ENCODE measurements at regions not wholly inside any gene's neighbourhood (a gene's known extent, or its start where the extent isn't known, plus 50 kb on each side); places are given as distances from the start of the nearest gene placed in this dataset.

DNA sequence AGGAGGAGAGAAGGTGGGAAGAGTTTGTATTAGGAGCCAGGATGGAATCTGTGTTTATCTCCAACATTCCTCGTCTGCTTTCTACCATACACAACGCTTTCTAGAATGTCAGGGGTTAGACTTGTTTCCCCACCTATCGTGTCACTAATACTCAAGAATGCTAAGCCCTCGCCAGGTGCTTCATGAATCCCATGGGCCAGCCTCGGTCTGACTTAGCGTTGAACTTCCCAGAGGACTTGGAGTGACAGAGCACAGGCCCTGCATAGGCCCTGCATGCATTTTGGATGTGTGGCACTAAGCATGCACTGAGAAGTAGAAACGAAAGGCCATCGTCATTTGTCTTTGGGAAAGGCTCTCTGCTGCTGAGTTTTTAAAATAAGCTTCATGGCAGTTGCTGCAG, 328.7 kb downstream of the NSG2 start:
- no peak overlapping the region for H2BK5ac ChIP-seq (ENCODE audit: low read depth, low read length)
- no peaks in the 10 kb centered on the region for H4K20me1 ChIP-seq (replicated peaks in 1 of 2; ENCODE audit: control insufficient read depth in 1 of 2, insufficient read depth in 2 of 2, low read length in 2 of 2)
- WGBS, 2 experiments (ENCODE audit: extremely low coverage in 1 of 2, insufficient coverage in 1 of 2, insufficient read length in 1 of 2, insufficient replicate concordance in 2 of 2, low coverage in 1 of 2, low lambda C conversion rate in 2 of 2, missing lambda C conversion rate in 1 of 2) = 90% methylated on average over 8 of the region's 8 CpGs; no CpG with 5 or more reads in 1 of the 2 experiments
- no peaks in the 10 kb centered on the region for H3K79me2 ChIP-seq (ENCODE audit: control insufficient read depth in 1 of 2, insufficient read depth in 2 of 2, low read length in 2 of 2)
- H2BK20ac ChIP-seq (ENCODE audit: low read length) = no peak overlapping the region
- H3K18ac ChIP-seq (ENCODE audit: extremely low read depth, low read length) = no peak overlapping the region
- no peak overlapping the region for H4K91ac ChIP-seq (replicated peaks; ENCODE audit: insufficient read length, low read length)
- no peaks in the 10 kb centered on the region for H3K4me1 ChIP-seq (replicated peaks in 1 of 4; ENCODE audit: control insufficient read depth in 3 of 4, insufficient read depth in 4 of 4, low read length in 3 of 4)
- no peaks in the 10 kb centered on the region for H3K27me3 ChIP-seq (replicated peaks in 1 of 4; ENCODE audit: control insufficient read depth in 3 of 4, extremely low read depth in 1 of 4, insufficient read depth in 3 of 4, low read length in 3 of 4)
- H3K56ac ChIP-seq (replicated peaks; ENCODE audit: insufficient read length, low read depth, low read length) = no peak overlapping the region
- H3K4ac ChIP-seq (replicated peaks; ENCODE audit: insufficient read length, low read depth, low read length) = no peak overlapping the region
- ChIA-PET CTCF (ENCODE audit: partially characterized antibody) (interaction anchor here (1.1 to 2.1 kb wide), 4 partner anchors 28 to 49 kb away, joined by 3 to 6 read pairs (median 4); no protein-coding TSS in a partner anchor), POLR2A (ENCODE audit: partially characterized antibody) (no interaction called here)
- H4K5ac ChIP-seq (ENCODE audit: insufficient read length, low read depth, low read length) = no peak overlapping the region
- DNase-seq (ENCODE audit: low read depth in 1 of 2, low spot score in 2 of 2) = no peak
- H3K4me2 ChIP-seq (ENCODE audit: insufficient read depth in 1 of 2, low read depth in 2 of 2, low read length in 2 of 2) = no peak overlapping the region
- no peaks in the 10 kb centered on the region for H3K23me2 ChIP-seq (ENCODE audit: low read depth, low read length)
- no peak overlapping the region for H2BK15ac ChIP-seq (ENCODE audit: low read length)
- H3K23ac ChIP-seq (ENCODE audit: insufficient read length) = no peak overlapping the region
- peaks cover 0 to 2% of the 10 kb centered on the region in 2 experiments; a peak in 1 of 4 replicates for H3K9me3 ChIP-seq (ENCODE audit: insufficient read depth in 2 of 2, low read depth in 1 of 2, low read length in 1 of 2)
- H2AFZ ChIP-seq (ENCODE audit: low read length) = no peak overlapping the region
- no peak overlapping the region for H4K8ac ChIP-seq (ENCODE audit: extremely low read depth, insufficient read depth, low read length)
- FAIRE-seq = no peak
- no peaks in the 10 kb centered on the region for H3K36me3 ChIP-seq (ENCODE audit: control insufficient read depth in 2 of 4, insufficient read depth in 4 of 4, low read length in 3 of 4)
- H2AK5ac ChIP-seq (ENCODE audit: low read depth, low read length) = no peak overlapping the region
- no peaks in the 10 kb centered on the region; the same call in 1 of the 2 replicates for H3K79me1 ChIP-seq (ENCODE audit: low read depth, low read length)
- no peak overlapping the region for H3K4me3 ChIP-seq (ENCODE audit: extremely low read depth in 1 of 4, insufficient read depth in 2 of 4, low read depth in 3 of 4, low read length in 4 of 4)
- no peak overlapping the region for H3K9ac ChIP-seq (replicated peaks in 1 of 4; ENCODE audit: extremely low read depth in 1 of 4, low read depth in 3 of 4, low read length in 3 of 4)
- no peak overlapping the region for H3K27ac ChIP-seq (ENCODE audit: low read depth, low read length)
- H3K14ac ChIP-seq (ENCODE audit: insufficient read length) = no peak overlapping the region
- no peak overlapping the region for H2BK12ac ChIP-seq (ENCODE audit: low read depth, low read length)
- H2BK120ac ChIP-seq (replicated peaks; ENCODE audit: low read depth, low read length) = no peak overlapping the region
- TF ChIP-seq CREB1 (IDR thresholded peaks at IDR 0.05) = no peak
- no peak for TF ChIP-seq FOSL1 (IDR thresholded peaks at IDR 0.05; ENCODE audit: insufficient read depth, low read depth, low read length)
- TF ChIP-seq PHF8 (conservative IDR thresholded peaks at IDR 0.05; ENCODE audit: low read depth, low read length) = no peak
- TF ChIP-seq, protein P1, sequence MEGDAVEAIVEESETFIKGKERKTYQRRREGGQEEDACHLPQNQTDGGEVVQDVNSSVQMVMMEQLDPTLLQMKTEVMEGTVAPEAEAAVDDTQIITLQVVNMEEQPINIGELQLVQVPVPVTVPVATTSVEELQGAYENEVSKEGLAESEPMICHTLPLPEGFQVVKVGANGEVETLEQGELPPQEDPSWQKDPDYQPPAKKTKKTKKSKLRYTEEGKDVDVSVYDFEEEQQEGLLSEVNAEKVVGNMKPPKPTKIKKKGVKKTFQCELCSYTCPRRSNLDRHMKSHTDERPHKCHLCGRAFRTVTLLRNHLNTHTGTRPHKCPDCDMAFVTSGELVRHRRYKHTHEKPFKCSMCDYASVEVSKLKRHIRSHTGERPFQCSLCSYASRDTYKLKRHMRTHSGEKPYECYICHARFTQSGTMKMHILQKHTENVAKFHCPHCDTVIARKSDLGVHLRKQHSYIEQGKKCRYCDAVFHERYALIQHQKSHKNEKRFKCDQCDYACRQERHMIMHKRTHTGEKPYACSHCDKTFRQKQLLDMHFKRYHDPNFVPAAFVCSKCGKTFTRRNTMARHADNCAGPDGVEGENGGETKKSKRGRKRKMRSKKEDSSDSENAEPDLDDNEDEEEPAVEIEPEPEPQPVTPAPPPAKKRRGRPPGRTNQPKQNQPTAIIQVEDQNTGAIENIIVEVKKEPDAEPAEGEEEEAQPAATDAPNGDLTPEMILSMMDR (IDR thresholded peaks at IDR 0.05; ENCODE audit: control extremely low read depth in 1 of 3, insufficient read depth in 1 of 3, low read depth in 1 of 3, low read length in 3 of 3) = no peak
- TF ChIP-seq JUN (IDR thresholded peaks at IDR 0.05; ENCODE audit: low read depth, low read length) = no peak
- TF ChIP-seq BCL11A (IDR thresholded peaks at IDR 0.05; ENCODE audit: low read depth in 2 of 2, low read length in 2 of 2) = no peak
- TF ChIP-seq, protein P2, sequence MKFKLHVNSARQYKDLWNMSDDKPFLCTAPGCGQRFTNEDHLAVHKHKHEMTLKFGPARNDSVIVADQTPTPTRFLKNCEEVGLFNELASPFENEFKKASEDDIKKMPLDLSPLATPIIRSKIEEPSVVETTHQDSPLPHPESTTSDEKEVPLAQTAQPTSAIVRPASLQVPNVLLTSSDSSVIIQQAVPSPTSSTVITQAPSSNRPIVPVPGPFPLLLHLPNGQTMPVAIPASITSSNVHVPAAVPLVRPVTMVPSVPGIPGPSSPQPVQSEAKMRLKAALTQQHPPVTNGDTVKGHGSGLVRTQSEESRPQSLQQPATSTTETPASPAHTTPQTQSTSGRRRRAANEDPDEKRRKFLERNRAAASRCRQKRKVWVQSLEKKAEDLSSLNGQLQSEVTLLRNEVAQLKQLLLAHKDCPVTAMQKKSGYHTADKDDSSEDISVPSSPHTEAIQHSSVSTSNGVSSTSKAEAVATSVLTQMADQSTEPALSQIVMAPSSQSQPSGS (IDR thresholded peaks at IDR 0.05; ENCODE audit: low read length) = no peak
- TF ChIP-seq, protein P3, sequence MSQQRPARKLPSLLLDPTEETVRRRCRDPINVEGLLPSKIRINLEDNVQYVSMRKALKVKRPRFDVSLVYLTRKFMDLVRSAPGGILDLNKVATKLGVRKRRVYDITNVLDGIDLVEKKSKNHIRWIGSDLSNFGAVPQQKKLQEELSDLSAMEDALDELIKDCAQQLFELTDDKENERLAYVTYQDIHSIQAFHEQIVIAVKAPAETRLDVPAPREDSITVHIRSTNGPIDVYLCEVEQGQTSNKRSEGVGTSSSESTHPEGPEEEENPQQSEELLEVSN (IDR thresholded peaks at IDR 0.05) = no peak
- no peak for TF ChIP-seq CHD1 (IDR thresholded peaks at IDR 0.05; ENCODE audit: low read depth, low read length)
- no peak for TF ChIP-seq TEAD4 (IDR thresholded peaks at IDR 0.05; ENCODE audit: low read depth, low read length)
